A673 (cell line): ENCODE measurements at regions not wholly inside any gene's neighbourhood (a gene's known extent, or its start where the extent isn't known, plus 50 kb on each side); places are given as distances from the start of the nearest gene placed in this dataset.

Experiments used
- BruUV-seq: library from RNA; stranded (reverse); fragments of 400-500 nt; replicated peaks from 2 replicates; lab custom pipeline; 2021; lab: Mats Ljungman, UMichigan
- CTCF ChIA-PET: fragments of 300-600 bp; sonication (Branson Sonifier 250); formaldehyde crosslinking; loops from one replicate; lab custom pipeline; 2022; ENCODE audit warnings: antibody characterized with exemption; lab: Charles Lee
- POLR2A ChIA-PET: fragments of 300-600 bp; sonication (Branson Sonifier 250); formaldehyde crosslinking; loops from one replicate; lab custom pipeline; 2022; ENCODE audit warnings: antibody characterized with exemption; ENCODE audit not compliant: low non-redundant PET; lab: Charles Lee
- DNase-seq: peaks from one replicate; pipeline ENCODE4 v3.0.0-alpha.2; 2015; ENCODE audit warnings: low spot score
- H3K27ac ChIP-seq: fragments of 200-600 bp; sonication (generic); 2 replicates; pipeline ENCODE4 v1.5.1; 2016; ENCODE audit warnings: mixed run types, low read depth, mild to moderate bottlenecking, mixed read lengths, antibody characterized with exemption, low read length; ENCODE audit not compliant: poor library complexity, severe bottlenecking
- H3K27me3 ChIP-seq: fragments of 200-600 bp; sonication (generic); replicated peaks from 2 replicates; pipeline ENCODE4 v1.6.1; 2017; ENCODE audit warnings: mixed run types, low read depth, mild to moderate bottlenecking, mixed read lengths, antibody characterized with exemption, low read length; ENCODE audit not compliant: insufficient read depth, poor library complexity
- H3K36me3 ChIP-seq: fragments of 200-600 bp; sonication (generic); 2 replicates; pipeline ENCODE4 v1.6.1; 2016; ENCODE audit warnings: mixed run types, mild to moderate bottlenecking, mixed read lengths, antibody characterized with exemption, low read length; ENCODE audit not compliant: insufficient read depth, poor library complexity, severe bottlenecking
- H3K4me1 ChIP-seq: fragments of 200-600 bp; sonication (generic); 2 replicates; pipeline ENCODE4 v1.6.1; 2017; ENCODE audit warnings: mixed run types, mild to moderate bottlenecking, mixed read lengths, antibody characterized with exemption, low read length; ENCODE audit not compliant: insufficient read depth, poor library complexity, severe bottlenecking
- H3K4me3 ChIP-seq: fragments of 200-600 bp; sonication (generic); 2 replicates; pipeline ENCODE4 v1.5.1; 2016; ENCODE audit warnings: low read depth, mixed run types, mild to moderate bottlenecking, mixed read lengths, low read length; ENCODE audit not compliant: poor library complexity, severe bottlenecking
- H3K9me3 ChIP-seq: fragments of 200-600 bp; sonication (generic); 2 replicates; pipeline ENCODE4 v1.6.1; 2016; ENCODE audit warnings: mixed run types, low read depth, mild to moderate bottlenecking, mixed read lengths, antibody characterized with exemption, low read length; ENCODE audit not compliant: poor library complexity, severe bottlenecking
- CTCF ChIP-seq: fragments of 300-800, 200-600 bp; sonication (generic); conservative IDR thresholded peaks from 2 replicates; pipeline ENCODE4 v1.5.1; 2017; ENCODE audit warnings: low read depth, mild to moderate bottlenecking, antibody characterized with exemption, low read length, moderate library complexity, mixed read lengths
- EZH2 ChIP-seq: fragments of 200-600 bp; sonication (generic); IDR thresholded peaks from 2 replicates; pipeline ENCODE4 v1.6.1; 2017; ENCODE audit warnings: borderline replicate concordance, low read depth, mild to moderate bottlenecking, mixed read lengths, antibody characterized with exemption, low read length; ENCODE audit not compliant: poor library complexity, severe bottlenecking
- intact Hi-C: fragments of 100-400 bp; cut with micrococcal nuclease; formaldehyde crosslinking; loops from one replicate; pipeline ENCODE4 v1.10.0; 2022; ENCODE audit not compliant: unreplicated experiment

GRCh38 chr2:111647359-111647758 lies 236.6 kb downstream of the ANAPC1 start:
- Histone ChIP-seq H3K27me3 (no peaks in the 10 kb centered on the region), H3K9me3 (peaks cover 7% of the 10 kb centered on the region), H3K36me3 (no peaks in the 10 kb centered on the region), H3K4me3 (no peak overlapping the region), H3K27ac (no peak overlapping the region), H3K4me1 (no peaks in the 10 kb centered on the region)
- POLR2A ChIA-PET, result no interaction called here
- no peak for DNase-seq
- TF ChIP-seq EZH2 (no peak), CTCF (no peak)
- intact Hi-C loops, result no loop called here
- CTCF ChIA-PET, result no interaction called here
- no TSS peak for BruUV-seq

- BruUV-seq, result no TSS peak
- Histone ChIP-seq H3K9me3 (peaks cover 7% of the 10 kb centered on the region), H3K27ac (no peak overlapping the region), H3K36me3 (no peaks in the 10 kb centered on the region), H3K4me1 (no peaks in the 10 kb centered on the region), H3K4me3 (no peak overlapping the region), H3K27me3 (no peaks in the 10 kb centered on the region)
- ChIA-PET POLR2A (no interaction called here), CTCF (no interaction called here)
- TF ChIP-seq CTCF (no peak), EZH2 (no peak)
- no peak for DNase-seq
- intact Hi-C loops, result no loop called here
Observed at GRCh38 chr2:111652038-111652437, 232.0 kb downstream of the ANAPC1 start.

DNA sequence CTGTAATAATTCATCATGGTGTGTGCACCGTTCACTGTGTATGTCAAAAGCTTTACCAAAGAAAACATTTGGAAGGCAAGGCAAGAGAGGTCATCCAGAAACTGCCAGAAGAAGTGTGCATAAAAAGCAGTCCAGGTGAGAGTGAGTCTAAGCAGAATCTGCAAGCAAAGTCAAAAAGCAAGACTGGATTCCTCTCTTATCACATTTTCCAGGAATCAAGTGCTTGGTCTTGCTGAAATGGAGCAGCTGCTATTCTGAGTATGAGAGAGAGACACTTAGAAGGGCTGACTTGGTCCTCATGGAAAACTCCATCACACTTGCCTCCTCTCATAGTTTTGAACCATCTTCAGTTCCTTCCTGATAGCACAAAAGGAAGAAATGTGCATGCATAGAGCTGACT lies 231.3 kb downstream of the ANAPC1 start:
- H3K36me3 ChIP-seq, result no peaks in the 10 kb centered on the region
- TF ChIP-seq EZH2 (no peak), CTCF (no peak)
- no peak overlapping the region for H3K4me3 ChIP-seq
- ChIA-PET CTCF (no interaction called here), POLR2A (no interaction called here)
- no TSS peak for BruUV-seq
- peaks cover under 1% of the 10 kb centered on the region for H3K9me3 ChIP-seq
- no peaks in the 10 kb centered on the region for H3K27me3 ChIP-seq
- DNase-seq, result no peak
- no peaks in the 10 kb centered on the region for H3K4me1 ChIP-seq
- H3K27ac ChIP-seq, result no peak overlapping the region
- intact Hi-C loops, result no loop called here
